GM12892 (cell line): ENCODE measurements at regions not wholly inside any gene's neighbourhood (a gene's known extent, or its start where the extent isn't known, plus 50 kb on each side); places are given as distances from the start of the nearest gene placed in this dataset.

Experiments
- DNase-seq: peaks from one replicate; pipeline ENCODE4 v3.0.0; 2011; ENCODE audit not compliant: insufficient read length
- FAIRE-seq: peaks from 2 replicates; lab custom pipeline; 2011; peaks lifted over from hg19 to GRCh38; lab: Jason Lieb, UNC
- POLR2A ChIP-seq: IDR thresholded peaks from 2 replicates; pipeline ENCODE4 v1.6.1; 2011; ENCODE audit warnings: low read depth, low read length, control low read depth
- POLR2AphosphoS5 ChIP-seq: IDR thresholded peaks from 2 replicates; pipeline ENCODE4 v1.6.1; 2011; ENCODE audit warnings: low read depth, low read length, control low read depth
- TAF1 ChIP-seq: IDR thresholded peaks from 2 replicates; pipeline ENCODE4 v1.6.1; 2011; ENCODE audit warnings: low read depth, mild to moderate bottlenecking, control low read depth, low read length, borderline replicate concordance

DNA sequence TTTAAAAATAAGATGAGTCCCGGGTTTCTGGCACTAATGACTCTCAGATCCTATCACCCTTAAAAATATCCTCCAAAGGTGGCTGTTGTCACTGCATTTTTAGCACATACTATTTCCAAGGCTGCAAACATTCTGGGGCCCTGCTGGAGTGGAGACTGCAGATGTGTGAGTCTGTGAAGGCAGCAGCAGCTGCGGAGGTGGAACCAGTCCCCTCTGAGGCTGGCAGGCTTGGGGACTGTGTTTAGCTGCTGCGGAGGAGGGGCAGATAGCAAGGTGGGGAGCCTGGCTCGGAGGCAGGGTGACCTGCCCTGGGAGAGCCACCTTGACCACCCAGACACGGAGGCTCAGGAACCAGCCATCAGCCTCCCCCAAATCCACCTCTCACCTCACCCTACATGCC, 77.0 kb downstream of the C5orf15 start:
- no peak for FAIRE-seq

DNA sequence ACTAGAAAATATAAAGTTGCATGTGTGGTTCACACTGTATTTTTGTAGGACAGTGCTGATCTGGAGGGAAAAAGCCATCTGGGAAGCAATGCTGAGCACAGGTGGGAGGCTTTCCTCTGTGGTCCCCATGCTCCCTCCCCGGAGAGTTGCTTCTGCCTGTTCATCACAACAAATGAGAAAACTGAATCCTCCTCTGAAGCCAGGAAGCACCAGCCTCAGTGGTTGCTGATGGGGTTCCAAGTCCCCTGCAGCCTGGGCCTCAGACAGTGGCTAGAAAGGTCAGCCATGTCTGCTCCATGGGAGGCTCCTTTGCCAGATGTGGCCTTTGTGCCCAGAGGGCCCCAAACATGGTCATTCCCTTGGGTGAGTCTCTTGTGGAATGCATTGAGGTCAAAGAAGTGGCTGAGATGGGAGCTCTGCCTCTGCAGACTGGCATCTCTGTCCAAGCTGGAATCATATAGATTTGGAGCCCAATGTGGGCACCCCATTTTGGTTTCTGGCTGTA, 77.6 kb downstream of the C5orf15 start:
- FAIRE-seq (no peak), DNase-seq (no peak)
- TF ChIP-seq POLR2AphosphoS5 (no peak), POLR2A (no peak), TAF1 (no peak)

More for the DNA sequence above, 77.0 kb downstream of the C5orf15 start:
- DNase-seq = no peak
- TF ChIP-seq POLR2A (no peak), TAF1 (no peak), POLR2AphosphoS5 (no peak)

DNA sequence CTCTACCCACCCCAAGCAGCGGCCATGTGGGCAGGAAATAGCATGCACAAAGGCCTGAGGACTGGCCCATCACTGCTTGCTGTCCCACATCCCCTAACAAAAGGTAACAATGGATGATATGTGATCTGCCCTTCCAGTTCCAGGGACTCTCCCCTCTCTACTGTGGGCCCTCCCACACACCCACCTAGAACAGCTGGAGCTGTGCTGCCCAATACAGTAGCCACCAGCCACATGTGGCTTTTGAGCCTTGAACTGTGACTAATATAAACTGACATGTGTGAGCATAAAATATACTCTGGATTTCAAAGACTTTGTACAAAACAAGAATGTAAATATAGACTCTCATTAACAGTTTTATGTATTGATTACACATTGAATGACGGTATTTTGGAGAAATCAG, 78.1 kb downstream of the C5orf15 start:
- TF ChIP-seq POLR2A (no peak), POLR2AphosphoS5 (no peak), TAF1 (no peak)
- no peak for DNase-seq
- no peak for FAIRE-seq

GRCh38 chr5:133889271-133889905, 79.0 kb downstream of the C5orf15 start:
- DNase-seq (no peak), FAIRE-seq (no peak)
- TF ChIP-seq POLR2A (no peak), TAF1 (no peak), POLR2AphosphoS5 (no peak)

GRCh38 chr5:133888625-133888991, 79.8 kb downstream of the C5orf15 start:
- FAIRE-seq (no peak), DNase-seq (no peak)
- TF ChIP-seq TAF1 = no peak
- TF ChIP-seq POLR2A = no peak
- TF ChIP-seq POLR2AphosphoS5 = no peak

DNA sequence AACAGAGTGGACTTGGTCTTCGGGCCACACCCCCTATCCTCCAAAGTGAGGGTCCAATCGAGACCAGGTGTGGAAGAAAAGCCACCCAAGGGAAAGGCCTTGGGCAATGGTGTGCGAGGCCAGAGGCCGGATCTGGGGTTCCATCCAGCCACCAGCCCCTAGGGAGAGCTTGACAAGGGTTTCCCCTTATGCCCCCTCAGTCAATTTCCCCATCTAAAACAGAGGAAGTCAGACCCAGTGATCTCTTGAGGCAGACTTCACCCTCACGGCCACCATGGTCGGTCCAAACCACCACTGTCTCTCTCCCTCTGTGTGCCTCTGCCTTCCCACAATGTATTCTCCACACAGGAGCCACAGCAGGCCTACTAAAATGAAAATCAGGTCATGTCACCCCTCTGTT, 82.9 kb downstream of the C5orf15 start:
- DNase-seq = no peak
- TF ChIP-seq TAF1 (no peak), POLR2AphosphoS5 (no peak), POLR2A (no peak)
- no peak for FAIRE-seq

GRCh38 chr5:133884569-133885311, 83.7 kb downstream of the C5orf15 start:
- FAIRE-seq (no peak), DNase-seq (no peak)

DNA sequence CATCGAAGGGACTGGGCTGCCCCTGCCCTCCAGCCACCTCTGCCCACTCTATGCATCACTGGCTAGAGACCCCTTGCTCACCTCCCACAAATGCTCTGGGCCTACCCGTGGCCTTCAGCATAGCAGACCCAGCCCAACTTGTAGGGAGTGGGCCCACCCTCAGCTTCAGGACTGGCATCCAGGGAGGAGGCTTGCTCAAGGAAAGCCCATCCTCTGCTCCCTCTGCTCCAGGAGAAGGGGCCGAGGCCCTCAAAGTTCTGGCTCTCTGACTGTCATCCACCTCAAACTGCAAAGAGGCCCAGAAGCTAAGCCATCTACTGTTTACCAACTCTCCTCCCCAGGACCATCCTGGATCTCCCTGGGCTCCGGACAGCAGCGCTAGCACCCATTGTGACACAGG, 84.5 kb downstream of the C5orf15 start:
- DNase-seq (no peak), FAIRE-seq (no peak)
- no peak for TF ChIP-seq POLR2AphosphoS5
- TF ChIP-seq POLR2A = no peak
- TF ChIP-seq TAF1 = no peak

More at GRCh38 chr5:133884569-133885311, 83.7 kb downstream of the C5orf15 start:
- TF ChIP-seq POLR2A = no peak
- no peak for TF ChIP-seq POLR2AphosphoS5
- TF ChIP-seq TAF1 = no peak

DNA sequence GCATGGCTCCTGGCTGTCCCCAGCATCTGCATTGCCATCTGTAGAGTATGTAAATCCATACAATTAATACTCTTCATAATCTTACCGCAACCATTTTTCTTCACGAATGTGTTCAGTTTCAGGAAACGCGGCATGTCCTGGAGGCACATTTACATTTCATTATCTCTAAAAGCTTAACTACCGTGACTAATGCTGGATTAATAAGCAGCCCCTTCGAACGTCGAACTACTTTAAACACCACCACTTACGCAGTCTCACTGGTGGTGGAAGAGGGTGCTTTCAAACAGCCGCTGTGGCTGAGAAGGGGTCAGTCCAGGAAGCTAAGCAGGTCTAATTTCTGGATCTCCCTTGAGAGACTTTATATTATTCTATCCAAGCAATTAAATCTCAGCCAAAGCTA, 85.6 kb downstream of the C5orf15 start:
- no peak for TF ChIP-seq TAF1
- no peak for FAIRE-seq
- no peak for DNase-seq

DNA sequence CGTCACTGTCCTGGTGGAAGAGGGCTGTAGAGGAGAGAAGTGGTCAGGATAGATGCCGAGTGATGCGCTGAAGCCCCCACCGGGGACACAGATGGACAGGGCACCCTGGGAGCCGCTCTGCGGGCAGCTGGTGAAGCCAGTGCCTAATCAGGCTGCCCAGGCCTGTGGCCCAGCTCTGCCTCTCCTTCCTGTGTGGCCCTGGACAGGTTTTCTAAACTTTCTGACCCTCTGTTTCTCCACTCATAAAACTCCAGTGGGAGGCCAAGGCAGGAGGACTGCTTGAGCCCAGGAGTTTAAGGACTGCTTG, 86.1 kb downstream of the C5orf15 start:
- TF ChIP-seq TAF1 = no peak
- no peak for TF ChIP-seq POLR2A
- TF ChIP-seq POLR2AphosphoS5 = no peak
- DNase-seq = no peak
- no peak for FAIRE-seq

GRCh38 chr5:133881576-133882388, 86.6 kb downstream of the C5orf15 start:
- no peak for DNase-seq
- TF ChIP-seq POLR2A = no peak
- no peak for TF ChIP-seq TAF1
- TF ChIP-seq POLR2AphosphoS5 = no peak
- no peak for FAIRE-seq

DNA sequence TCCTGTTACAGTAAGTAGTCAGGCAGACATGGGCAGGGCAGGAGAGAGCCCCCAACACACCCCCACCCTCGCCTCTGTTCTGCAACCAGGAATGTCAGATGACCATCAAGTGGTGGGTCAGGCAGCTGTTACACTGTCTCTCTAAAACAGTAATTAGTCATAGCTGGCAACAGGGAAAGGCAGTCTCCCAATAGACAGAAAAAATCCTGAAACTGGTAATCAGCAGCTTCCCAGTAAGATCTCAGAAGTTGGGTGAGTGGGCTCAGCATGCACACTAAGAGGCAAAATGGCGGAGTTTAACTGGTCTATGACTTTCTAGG, 90.2 kb downstream of the C5orf15 start:
- no peak for TF ChIP-seq TAF1
- TF ChIP-seq POLR2AphosphoS5 = no peak
- FAIRE-seq (no peak), DNase-seq (no peak)
